Fibroblast of lung (primary cell): ENCODE measurements at regions not wholly inside any gene's neighbourhood (a gene's known extent, or its start where the extent isn't known, plus 50 kb on each side); places are given as distances from the start of the nearest gene placed in this dataset.

ENCODE experiments used
- CTCF ChIP-seq, 2 donors: IDR thresholded peaks in 1 of 2; conservative IDR thresholded peaks in 1 of 2; 1 replicate in 1 of 2; 2 replicates in 1 of 2; pipeline ENCODE4 v1.5.1; 2011 to 2012; ENCODE audit warnings: low read length in 2 of 2, control low read depth in 1 of 2, inconsistent platforms in 1 of 2, low read depth in 1 of 2, mild to moderate bottlenecking in 1 of 2
- EZH2 ChIP-seq: IDR thresholded peaks from 2 replicates; pipeline ENCODE4 v1.5.1; 2012; ENCODE audit warnings: low read length, control low read depth, mild to moderate bottlenecking; ENCODE audit errors: missing control alignments

GRCh38 chr20:60765821-60766403 lies 486.1 kb upstream of the CDH4 start:
- no peak for TF ChIP-seq EZH2
- TF ChIP-seq CTCF (conservative IDR thresholded peaks at IDR 0.05 in 1 of 2, IDR thresholded peaks at IDR 0.05 in 1 of 2; ENCODE audit: low read depth in 1 of 2, low read length in 2 of 2), result no peak
